ENCODE measurements at regions not wholly inside any gene's neighbourhood (a gene's known extent, or its start where the extent isn't known, plus 50 kb on each side); places are given as distances from the start of the nearest gene placed in this dataset.

DNA sequence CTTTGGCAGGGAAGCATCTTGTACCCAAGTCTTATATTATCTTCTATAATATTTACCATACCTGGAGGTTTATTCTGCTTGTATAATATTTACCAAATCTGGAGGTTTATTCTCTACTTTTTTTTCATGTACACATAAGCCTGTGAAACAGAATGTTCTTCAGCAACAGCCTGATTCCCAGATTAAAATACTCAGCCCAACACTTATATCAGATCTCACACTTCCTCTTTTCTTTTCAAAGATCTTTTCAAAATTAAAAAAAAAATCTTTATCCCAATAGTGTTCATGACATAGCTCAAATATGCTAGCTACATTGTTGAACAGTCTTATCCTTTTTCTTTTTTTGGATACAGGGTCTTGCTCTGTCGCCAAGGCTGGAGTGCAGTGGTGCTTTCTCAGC, 300.7 kb downstream of the LMO7 start:
- H3K36me3 ChIP-seq (replicated peaks), result no peaks in the 10 kb centered on the region
- peaks cover 5% of the 10 kb centered on the region for H3K27me3 ChIP-seq (ENCODE audit: low read depth)
- in situ Hi-C loops (cut with MboI; ENCODE audit: low sequenced_read_pairs), result no loop called here
- H3K4me3 ChIP-seq, result no peak overlapping the region
- DNase-seq (ENCODE audit: low spot score in 2 of 2), result no peak
- no peaks in the 10 kb centered on the region for H3K9me3 ChIP-seq
- no peaks in the 10 kb centered on the region for H3K4me1 ChIP-seq

DNA sequence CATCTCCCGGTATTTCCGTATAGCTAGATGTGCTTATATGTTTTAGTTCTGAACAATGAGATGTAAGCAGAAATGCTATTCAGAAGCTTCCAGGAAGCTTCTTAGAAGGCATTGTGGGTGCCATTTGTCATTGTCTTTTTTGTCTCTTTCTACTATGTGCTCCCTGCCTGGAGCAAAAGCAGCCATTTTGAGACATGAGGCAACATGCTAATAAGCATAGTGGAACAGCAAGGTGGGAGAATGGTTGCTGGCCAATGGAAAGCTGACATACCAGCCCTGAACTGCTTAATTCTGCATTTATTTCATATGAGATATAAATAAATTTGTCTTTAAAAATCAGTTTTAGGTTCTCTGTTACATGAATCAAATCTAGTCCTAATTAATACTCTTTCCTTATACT, 299.7 kb downstream of the LMO7 start:
- in situ Hi-C loops (cut with MboI; ENCODE audit: low sequenced_read_pairs), result no loop called here
- DNase-seq (ENCODE audit: low spot score in 2 of 2), result no peak

DNA sequence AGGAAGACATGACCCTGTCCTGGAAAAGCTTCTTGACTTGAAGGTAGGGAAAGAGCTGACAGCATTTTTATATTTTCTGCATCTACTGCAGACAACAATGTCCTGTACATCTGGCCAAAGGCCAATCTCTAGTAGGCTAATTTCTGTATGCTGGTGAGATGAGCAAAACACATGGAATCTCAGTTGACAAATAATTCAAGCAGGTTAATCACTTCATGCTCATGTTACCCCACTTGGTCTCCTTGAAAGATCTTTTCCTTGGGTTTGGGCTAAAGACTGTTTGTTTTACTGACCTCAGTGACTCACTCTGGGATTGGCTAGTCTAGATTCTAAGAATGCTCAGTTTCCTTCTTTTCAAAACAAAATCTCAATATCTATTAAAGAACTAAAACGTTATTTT, 298.8 kb downstream of the LMO7 start:
- Histone ChIP-seq H3K27me3 (ENCODE audit: low read depth) (peaks cover 8% of the 10 kb centered on the region), H3K36me3 (replicated peaks) (no peaks in the 10 kb centered on the region), H3K4me1 (no peaks in the 10 kb centered on the region), H3K4me3 (no peak overlapping the region), H3K9me3 (no peaks in the 10 kb centered on the region)
- no peak for DNase-seq (ENCODE audit: low spot score in 2 of 2)
- in situ Hi-C loops (cut with MboI; ENCODE audit: low sequenced_read_pairs), result no loop called here

More for the DNA sequence above, 299.7 kb downstream of the LMO7 start:
- peaks cover 8% of the 10 kb centered on the region for H3K27me3 ChIP-seq (ENCODE audit: low read depth)
- no peaks in the 10 kb centered on the region for H3K9me3 ChIP-seq
- H3K36me3 ChIP-seq (replicated peaks), result no peaks in the 10 kb centered on the region
- H3K4me3 ChIP-seq, result no peak overlapping the region
- no peaks in the 10 kb centered on the region for H3K4me1 ChIP-seq

DNA sequence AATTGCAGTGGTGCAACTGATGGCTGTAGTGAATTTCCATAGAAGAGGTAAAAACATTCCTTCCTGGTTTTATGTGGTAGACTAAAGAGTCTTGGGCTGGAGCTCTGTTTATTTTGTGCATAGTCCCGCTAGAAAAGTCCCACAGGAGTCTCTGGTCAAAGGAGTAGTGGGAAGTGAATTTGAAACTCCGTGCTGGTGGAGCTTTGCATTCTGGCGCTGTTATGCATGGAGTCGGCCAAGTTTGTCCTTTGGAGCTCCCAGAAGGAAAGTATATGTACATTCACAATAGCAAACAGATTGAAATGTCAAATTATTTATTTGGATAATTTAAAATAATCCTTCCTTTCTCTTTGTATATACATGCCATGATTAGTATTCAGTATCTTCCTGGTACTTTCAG, 296.5 kb downstream of the LMO7 start:
- in situ Hi-C loops (cut with MboI; ENCODE audit: low sequenced_read_pairs), result no loop called here
- Histone ChIP-seq H3K4me1 (no peaks in the 10 kb centered on the region), H3K4me3 (no peak overlapping the region)

DNA sequence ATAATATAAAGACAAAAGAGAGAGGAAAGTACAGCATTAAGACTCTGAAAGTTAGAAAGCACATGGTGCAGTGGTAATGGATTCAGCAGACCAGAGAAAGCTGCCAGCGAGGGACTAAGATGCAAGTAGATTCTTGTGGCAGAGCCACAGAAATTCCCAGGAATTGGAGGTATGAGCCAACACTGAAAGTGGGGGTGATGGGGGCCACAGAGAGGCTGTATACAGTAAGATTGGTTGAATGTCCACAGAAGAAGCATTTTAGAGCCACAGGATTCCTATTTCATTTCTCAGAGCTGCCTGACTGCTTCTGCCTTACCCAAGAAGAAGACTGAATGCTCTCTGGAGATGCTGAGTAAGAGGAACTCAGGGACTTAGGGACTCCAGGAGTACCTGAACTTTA, 295.0 kb downstream of the LMO7 start:
- DNase-seq (ENCODE audit: low spot score in 2 of 2), result no peak
- in situ Hi-C loops (cut with MboI; ENCODE audit: low sequenced_read_pairs), result no loop called here

More for the DNA sequence above, 296.5 kb downstream of the LMO7 start:
- Histone ChIP-seq H3K27me3 (ENCODE audit: low read depth) (peaks cover 12% of the 10 kb centered on the region), H3K36me3 (replicated peaks) (no peaks in the 10 kb centered on the region), H3K9me3 (no peaks in the 10 kb centered on the region)
- DNase-seq (ENCODE audit: low spot score in 2 of 2), result no peak

DNA sequence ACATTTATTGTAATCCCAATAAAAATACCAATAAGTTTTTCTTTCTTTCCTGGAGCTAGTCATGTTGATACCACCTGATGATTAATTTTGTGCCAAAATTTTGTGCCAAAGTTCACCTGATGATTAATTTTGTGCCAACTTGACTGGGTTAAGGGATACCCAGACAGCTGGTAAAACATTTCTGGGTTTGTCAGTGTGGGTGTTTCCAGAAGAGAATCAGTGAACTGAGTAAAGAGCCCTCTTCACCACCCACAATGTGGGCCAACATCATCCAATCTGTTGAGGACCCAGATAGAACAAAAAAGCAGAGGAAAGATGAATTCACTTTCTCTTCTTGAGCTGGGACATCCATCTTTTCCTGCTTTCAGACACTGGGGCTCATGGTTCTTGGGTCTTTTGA, 292.9 kb downstream of the LMO7 start:
- H3K36me3 ChIP-seq (replicated peaks), result no peaks in the 10 kb centered on the region
- H3K27me3 ChIP-seq (ENCODE audit: low read depth), result peaks cover 12% of the 10 kb centered on the region
- no peak for DNase-seq (ENCODE audit: low spot score in 2 of 2)
- in situ Hi-C loops (cut with MboI; ENCODE audit: low sequenced_read_pairs), result no loop called here
- H3K4me1 ChIP-seq, result no peaks in the 10 kb centered on the region
- H3K4me3 ChIP-seq, result no peak overlapping the region
- H3K9me3 ChIP-seq, result no peaks in the 10 kb centered on the region

More for the DNA sequence above, 295.0 kb downstream of the LMO7 start:
- Histone ChIP-seq H3K4me1 (no peaks in the 10 kb centered on the region), H3K4me3 (no peak overlapping the region), H3K9me3 (no peaks in the 10 kb centered on the region), H3K36me3 (replicated peaks) (no peaks in the 10 kb centered on the region), H3K27me3 (ENCODE audit: low read depth) (peaks cover 12% of the 10 kb centered on the region)

DNA sequence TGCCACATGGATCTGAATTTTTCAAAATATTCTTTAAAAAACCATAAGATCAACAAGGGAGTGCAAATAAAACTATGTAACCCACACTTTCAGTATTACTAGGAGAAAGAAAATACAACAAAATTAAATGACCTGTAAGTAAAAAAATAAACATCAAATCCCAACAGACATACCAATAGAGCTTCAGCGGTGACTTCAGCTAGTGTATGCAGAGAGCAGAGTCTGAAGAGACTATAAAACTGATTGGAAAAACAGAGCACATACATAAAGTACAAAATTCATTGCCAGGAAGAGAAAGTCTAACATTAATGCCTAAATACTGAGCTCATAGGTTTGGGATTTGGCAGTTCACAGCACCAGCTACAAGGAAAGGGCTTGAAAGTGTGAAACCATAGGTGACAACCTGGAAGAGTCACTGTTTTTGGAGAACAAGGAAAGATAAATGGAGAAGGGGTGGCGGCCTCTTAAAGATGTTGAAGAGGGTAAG, 291.1 kb downstream of the LMO7 start:
- no peak for DNase-seq (ENCODE audit: low spot score in 2 of 2)
- no peaks in the 10 kb centered on the region for H3K4me1 ChIP-seq
- no peaks in the 10 kb centered on the region for H3K9me3 ChIP-seq
- H3K4me3 ChIP-seq, result no peak overlapping the region
- in situ Hi-C loops (cut with MboI; ENCODE audit: low sequenced_read_pairs), result no loop called here
- H3K36me3 ChIP-seq (replicated peaks), result no peaks in the 10 kb centered on the region
- peaks cover 11% of the 10 kb centered on the region; the same call in 1 of the 2 replicates for H3K27me3 ChIP-seq (ENCODE audit: low read depth)

DNA sequence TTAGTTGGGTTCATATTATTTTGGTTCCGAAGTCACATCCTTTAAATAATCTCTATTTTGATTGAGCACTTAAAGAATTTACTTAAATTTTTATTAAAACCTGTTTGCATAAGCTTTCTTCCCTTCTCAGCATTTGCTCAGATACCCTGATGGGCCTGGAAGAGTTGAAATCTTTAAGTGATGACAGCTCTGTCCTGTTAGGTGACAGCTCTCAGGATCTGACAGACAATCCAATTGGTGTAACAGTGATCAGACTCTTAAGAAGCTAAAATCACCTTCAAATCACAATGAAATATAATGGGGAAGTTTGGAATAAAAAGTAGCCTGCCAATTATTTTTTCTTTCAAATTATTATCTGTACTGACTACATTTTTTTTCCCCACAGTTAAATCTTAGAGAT, 284.4 kb downstream of the LMO7 start:
- Histone ChIP-seq H3K4me3 (no peak overlapping the region), H3K4me1 (no peaks in the 10 kb centered on the region), H3K9me3 (no peaks in the 10 kb centered on the region), H3K27me3 (ENCODE audit: low read depth) (no peaks in the 10 kb centered on the region; the same call in 1 of the 2 replicates), H3K36me3 (replicated peaks) (no peaks in the 10 kb centered on the region)
- no peak for DNase-seq (ENCODE audit: low spot score in 2 of 2)
- in situ Hi-C loops (cut with MboI; ENCODE audit: low sequenced_read_pairs), result no loop called here

DNA sequence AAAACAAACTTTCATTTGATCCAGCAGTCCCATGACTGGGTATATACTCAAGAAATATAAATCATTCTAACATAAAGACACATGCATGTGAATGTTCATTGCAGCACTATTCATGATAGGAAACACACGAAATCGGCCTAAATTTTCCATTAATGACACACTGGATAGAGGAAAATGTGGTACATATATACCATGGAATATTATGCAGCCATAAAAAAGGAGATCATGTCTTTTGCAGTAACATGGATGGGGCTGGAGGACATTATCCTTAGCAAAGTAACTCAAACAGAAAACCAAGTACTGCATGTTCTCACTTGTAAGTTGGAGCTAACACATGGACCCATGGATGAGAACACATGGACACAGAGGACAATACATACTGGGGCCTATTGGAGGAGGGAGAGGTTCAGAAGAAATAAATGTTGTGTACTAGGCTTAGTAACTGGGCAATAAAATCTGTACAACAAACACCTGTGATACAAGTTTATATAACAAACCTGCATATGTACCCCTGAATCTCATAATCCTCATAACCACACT, 283.6 kb downstream of the LMO7 start:
- no peak for DNase-seq (ENCODE audit: low spot score in 2 of 2)
- in situ Hi-C loops (cut with MboI; ENCODE audit: low sequenced_read_pairs), result no loop called here
- no peaks in the 10 kb centered on the region for H3K4me1 ChIP-seq
- no peak overlapping the region for H3K4me3 ChIP-seq
- H3K27me3 ChIP-seq (ENCODE audit: low read depth), result no peaks in the 10 kb centered on the region; the same call in 1 of the 2 replicates
- no peaks in the 10 kb centered on the region for H3K36me3 ChIP-seq (replicated peaks)
- H3K9me3 ChIP-seq, result no peaks in the 10 kb centered on the region

DNA sequence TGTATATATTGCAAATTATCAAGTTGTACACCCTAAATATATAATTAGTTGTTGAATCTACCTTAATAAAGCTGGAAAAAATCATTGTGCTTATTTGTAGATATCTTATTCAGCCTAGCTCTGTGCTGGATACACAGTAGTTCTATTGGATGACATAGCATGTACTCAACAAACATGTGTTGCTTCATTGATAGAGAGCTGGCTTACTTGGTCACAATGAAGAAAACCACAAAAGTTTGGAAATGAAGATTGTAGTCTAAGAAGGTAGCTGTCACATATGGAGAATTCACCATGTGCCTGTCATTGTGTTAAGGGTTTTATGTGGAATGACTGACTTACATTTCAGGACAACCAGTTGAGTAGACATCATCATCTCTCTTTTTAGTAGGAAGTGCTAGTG, 278.9 kb downstream of the LMO7 start:
- DNase-seq (ENCODE audit: low spot score in 2 of 2), result no peak
- H3K36me3 ChIP-seq (replicated peaks), result no peaks in the 10 kb centered on the region
- H3K27me3 ChIP-seq (ENCODE audit: low read depth), result no peaks in the 10 kb centered on the region; the same call in 1 of the 2 replicates
- no peaks in the 10 kb centered on the region for H3K9me3 ChIP-seq
- no peaks in the 10 kb centered on the region; the same call in 1 of the 2 replicates for H3K4me1 ChIP-seq
- in situ Hi-C loops (cut with MboI; ENCODE audit: low sequenced_read_pairs), result no loop called here
- no peak overlapping the region for H3K4me3 ChIP-seq

DNA sequence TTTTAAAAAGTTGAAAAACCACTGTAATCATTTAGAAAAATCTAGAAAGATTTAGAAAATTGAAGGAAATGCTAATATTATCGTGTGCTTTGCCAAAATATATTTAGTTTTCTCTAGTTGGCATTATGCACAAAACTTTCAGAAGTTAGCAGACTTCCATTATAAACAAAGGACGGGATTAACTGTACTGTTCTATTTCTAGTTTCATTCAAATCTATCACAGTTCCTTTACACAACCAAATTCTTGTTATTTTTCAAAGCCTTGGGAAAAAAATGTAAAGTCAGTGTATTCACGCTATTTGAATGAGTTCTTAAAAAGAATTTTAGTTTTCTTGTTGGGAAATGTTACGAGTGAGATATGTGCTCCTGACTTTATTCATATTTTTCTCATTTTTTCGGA, 277.8 kb downstream of the LMO7 start:
- Histone ChIP-seq H3K9me3 (no peaks in the 10 kb centered on the region), H3K36me3 (replicated peaks) (no peaks in the 10 kb centered on the region), H3K4me1 (no peaks in the 10 kb centered on the region; the same call in 1 of the 2 replicates), H3K27me3 (ENCODE audit: low read depth) (no peaks in the 10 kb centered on the region; the same call in 1 of the 2 replicates), H3K4me3 (no peak overlapping the region)
- no peak for DNase-seq (ENCODE audit: low spot score in 2 of 2)
- in situ Hi-C loops (cut with MboI; ENCODE audit: low sequenced_read_pairs), result no loop called here

DNA sequence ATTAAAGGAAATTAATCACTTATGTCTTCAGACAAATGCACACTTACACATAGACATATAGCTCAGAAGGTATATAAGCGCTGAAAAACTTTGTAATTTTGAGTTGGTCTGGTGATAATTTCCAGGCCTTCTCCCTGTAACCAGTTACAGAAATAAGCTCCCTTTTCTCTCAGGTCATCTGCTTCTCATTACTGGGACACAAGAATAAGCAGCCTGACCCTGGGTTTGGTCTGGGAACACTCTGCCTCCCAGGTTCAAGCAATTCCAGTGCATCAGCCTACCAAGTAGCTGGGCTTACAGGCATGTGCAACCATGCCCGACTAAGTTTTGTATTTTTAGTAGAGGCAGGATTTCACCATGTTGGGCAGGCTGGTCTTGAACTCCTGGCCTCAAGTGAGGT, 274.5 kb downstream of the LMO7 start:
- no peak for DNase-seq (ENCODE audit: low spot score in 2 of 2)
- Histone ChIP-seq H3K4me1 (no peaks in the 10 kb centered on the region; the same call in 1 of the 2 replicates), H3K27me3 (ENCODE audit: low read depth) (no peaks in the 10 kb centered on the region), H3K4me3 (no peak overlapping the region), H3K36me3 (replicated peaks) (no peaks in the 10 kb centered on the region), H3K9me3 (no peaks in the 10 kb centered on the region)
- in situ Hi-C loops (cut with MboI; ENCODE audit: low sequenced_read_pairs), result no loop called here

Data from HAP-1 (cell line).